B cell (primary cell): ENCODE measurements at regions not wholly inside any gene's neighbourhood (a gene's known extent, or its start where the extent isn't known, plus 50 kb on each side); places are given as distances from the start of the nearest gene placed in this dataset.

Experiments
- ATAC-seq: fragments of 200-7000 bp; cut with Tn5 transposase; one replicate; pipeline ENCODE4 v1.10.0; 2021; ENCODE audit warnings: low read depth, mild to moderate bottlenecking, moderate number of reproducible peaks, moderate library complexity
- CTCF ChIA-PET: fragments of 350-600 bp; sonication (Branson Sonifier 250); formaldehyde crosslinking; loops from one replicate; lab custom pipeline; 2021; ENCODE audit warnings: antibody characterized with exemption, inconsistent platforms; lab: Charles Lee
- POLR2A ChIA-PET: fragments of 350-600 bp; sonication (Branson Sonifier 250); formaldehyde crosslinking; loops from one replicate; lab custom pipeline; 2021; ENCODE audit warnings: antibody characterized with exemption; lab: Charles Lee
- DNase-seq: peaks from one replicate; pipeline ENCODE4 v3.0.0; 2013
- H2AFZ ChIP-seq: 2 replicates; pipeline ENCODE4 v1.6.1; 2012; ENCODE audit warnings: mild to moderate bottlenecking, low read depth, low read length; ENCODE audit not compliant: insufficient read depth, poor library complexity, severe bottlenecking
- H3K27ac ChIP-seq, 2 donors: 1 replicate in 1 of 2; 2 replicates in 1 of 2; pipeline ENCODE4 v1.5.1; 2012 to 2013; ENCODE audit warnings: low read length in 2 of 2, mild to moderate bottlenecking in 2 of 2, moderate library complexity in 1 of 2
- H3K27me3 ChIP-seq, 4 experiments: fragments of 200-600 bp in 1 of 4; sonication (generic) in 1 of 4; replicated peaks in 1 of 4; 1 replicate in 2 of 4; 2 replicates in 2 of 4; pipeline versions ENCODE4 v1.6.1 to v1.7.0; 2013 to 2016; ENCODE audit warnings: low read length in 3 of 4, mild to moderate bottlenecking in 2 of 4, mixed read lengths in 1 of 4, moderate library complexity in 1 of 4; ENCODE audit not compliant: insufficient read depth in 4 of 4, control insufficient read depth in 3 of 4; ENCODE audit errors: control extremely low read depth in 1 of 4
- H3K36me3 ChIP-seq, 2 experiments: replicated peaks in 1 of 2; 1 replicate in 1 of 2; 2 replicates in 1 of 2; pipeline versions ENCODE4 v1.6.1 to v1.7.1; 2013; ENCODE audit warnings: low read length in 1 of 2; ENCODE audit not compliant: insufficient read depth in 2 of 2, control insufficient read depth in 1 of 2; ENCODE audit errors: control extremely low read depth in 1 of 2, extremely low read depth in 1 of 2
- H3K4me1 ChIP-seq, 2 donors: fragments of 200-600 bp in 1 of 2; sonication (generic) in 1 of 2; 1 replicate in 1 of 2; 2 replicates in 1 of 2; pipeline versions ENCODE4 v1.5.1 to v1.6.1; 2013 to 2017; ENCODE audit warnings: low read length in 2 of 2; ENCODE audit not compliant: control insufficient read depth in 2 of 2, insufficient read depth in 2 of 2
- H3K4me2 ChIP-seq: replicated peaks from 2 replicates; pipeline ENCODE3; 2012; ENCODE audit warnings: mild to moderate bottlenecking, low read depth, low read length; ENCODE audit not compliant: poor library complexity, severe bottlenecking
- H3K4me3 ChIP-seq, 5 experiments: fragments of 200-600 bp in 1 of 5; sonication (generic) in 1 of 5; 1 replicate in 3 of 5; 2 replicates in 2 of 5; pipeline versions ENCODE4 v1.5.1 to v1.7.0; 2011 to 2016; ENCODE audit warnings: low read length in 4 of 5, mild to moderate bottlenecking in 4 of 5, low read depth in 2 of 5, control low read depth in 1 of 5, moderate library complexity in 1 of 5; ENCODE audit not compliant: insufficient read depth in 1 of 5; ENCODE audit errors: control extremely low read depth in 1 of 5, extremely low read depth in 1 of 5
- H3K79me2 ChIP-seq: fragments of 200-600 bp; sonication (generic); one replicate; pipeline ENCODE4 v1.6.0; 2016; ENCODE audit warnings: low read length; ENCODE audit not compliant: control insufficient read depth, insufficient read depth
- H3K9ac ChIP-seq: fragments of 200-600 bp; sonication (generic); 2 replicates; pipeline ENCODE4 v1.6.1; 2017; ENCODE audit warnings: mild to moderate bottlenecking, low read length, moderate library complexity
- H3K9me3 ChIP-seq, 3 donors: one replicate each; pipeline versions ENCODE4 v1.6.1 to v1.7.1; 2013; ENCODE audit warnings: low read length in 2 of 3; ENCODE audit not compliant: control insufficient read depth in 2 of 3, insufficient read depth in 1 of 3; ENCODE audit errors: control extremely low read depth in 1 of 3
- H4K20me1 ChIP-seq: 2 replicates; pipeline ENCODE4 v1.6.0; 2012; ENCODE audit warnings: mild to moderate bottlenecking, low read length; ENCODE audit not compliant: insufficient read depth, control insufficient read depth, poor library complexity, severe bottlenecking
- H3K27ac Mint-ChIP-seq: one replicate; pipeline ENCODE4 v1.8.0; 2021; ENCODE audit warnings: mixed read lengths
- H3K27me3 Mint-ChIP-seq: one replicate; pipeline ENCODE4 v1.8.0; 2021; ENCODE audit warnings: mixed read lengths
- H3K4me1 Mint-ChIP-seq: one replicate; pipeline ENCODE4 v1.8.0; 2021; ENCODE audit warnings: mixed read lengths
- H3K4me3 Mint-ChIP-seq: one replicate; pipeline ENCODE4 v1.8.0; 2021; ENCODE audit warnings: mixed read lengths
- H3K9me3 Mint-ChIP-seq: one replicate; pipeline ENCODE4 v1.8.0; 2022; ENCODE audit warnings: mixed read lengths; ENCODE audit not compliant: insufficient read depth
- CTCF ChIP-seq: fragments of 200-600 bp; IDR thresholded peaks from one replicate; pipeline ENCODE4 v1.8.0; 2022; ENCODE audit warnings: antibody characterized with exemption, mild to moderate bottlenecking
- EZH2 ChIP-seq: IDR thresholded peaks from 2 replicates; pipeline ENCODE4 v1.6.1; 2012; ENCODE audit warnings: borderline replicate concordance, low read depth, mild to moderate bottlenecking, moderate library complexity, low read length; ENCODE audit not compliant: insufficient read depth, poor library complexity, severe bottlenecking
- WGBS: methylation state at CpG from one replicate; pipeline ENCODE4 v1.1.5; 2013; ENCODE audit warnings: missing lambda C conversion rate; ENCODE audit not compliant: insufficient coverage; 5-methylcytosine and 5-hydroxymethylcytosine counted together
- intact Hi-C: fragments of 100-400 bp; cut with micrococcal nuclease; formaldehyde crosslinking; loops from one replicate; pipeline ENCODE4 v1.10.0; 2022

GRCh38 chr5:40082313-40082712 lies 597.4 kb upstream of the PTGER4 start:
- no peak for TF ChIP-seq CTCF
- no peak for TF ChIP-seq EZH2
- Histone ChIP-seq H3K9me3 (no peaks in the 10 kb centered on the region), H3K79me2 (no peaks in the 10 kb centered on the region), H3K4me3 (no peak overlapping the region), H3K9ac (no peak overlapping the region), H4K20me1 (no peaks in the 10 kb centered on the region), H3K27me3 (no peaks in the 10 kb centered on the region), H3K36me3 (no peaks in the 10 kb centered on the region), H3K4me1 (no peaks in the 10 kb centered on the region), H3K4me2 (no peak overlapping the region), H2AFZ (no peak overlapping the region), H3K27ac (no peak overlapping the region)
- H3K9me3 Mint-ChIP-seq: peaks cover under 1% of the 10 kb centered on the region
- H3K4me3 Mint-ChIP-seq: no peak overlapping the region
- CTCF ChIA-PET: no interaction called here
- no peak for DNase-seq
- no peak overlapping the region for H3K27ac Mint-ChIP-seq
- ATAC-seq: no peak
- WGBS: no CpG with 5 or more reads among the region's 1 CpG
- no peaks in the 10 kb centered on the region for H3K4me1 Mint-ChIP-seq
- no peaks in the 10 kb centered on the region for H3K27me3 Mint-ChIP-seq
- POLR2A ChIA-PET: no interaction called here
- intact Hi-C loops: no loop called here

DNA sequence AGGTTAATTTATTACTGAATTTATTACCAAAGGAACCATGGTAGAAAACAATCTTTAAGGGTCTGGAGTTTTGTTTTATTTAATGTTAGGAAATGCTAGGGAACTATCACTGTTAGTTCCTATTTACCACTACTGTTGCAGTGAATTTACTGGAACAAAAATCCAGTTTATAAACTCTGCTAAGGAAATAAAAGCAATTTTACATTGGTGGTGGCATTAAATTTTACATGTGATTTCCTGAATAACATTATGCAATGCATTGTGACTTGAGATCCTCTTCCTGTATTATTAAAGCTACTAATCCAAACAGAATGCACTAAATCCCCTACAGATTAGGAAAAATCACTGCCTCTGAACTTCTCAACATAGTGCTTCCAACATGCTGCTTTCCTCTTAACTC lies 599.5 kb upstream of the PTGER4 start:
- Histone ChIP-seq H3K36me3 (no peaks in the 10 kb centered on the region), H3K9ac (no peak overlapping the region), H3K4me1 (no peaks in the 10 kb centered on the region), H4K20me1 (no peaks in the 10 kb centered on the region), H3K79me2 (no peaks in the 10 kb centered on the region), H2AFZ (no peak overlapping the region), H3K4me3 (no peak overlapping the region), H3K4me2 (no peak overlapping the region), H3K27me3 (no peaks in the 10 kb centered on the region), H3K27ac (no peak overlapping the region), H3K9me3 (no peaks in the 10 kb centered on the region)
- intact Hi-C loops: no loop called here
- H3K9me3 Mint-ChIP-seq: peaks cover 2% of the 10 kb centered on the region
- no peak for TF ChIP-seq CTCF
- TF ChIP-seq EZH2: no peak
- no peaks in the 10 kb centered on the region for H3K27me3 Mint-ChIP-seq
- H3K4me1 Mint-ChIP-seq: no peaks in the 10 kb centered on the region
- no peak overlapping the region for H3K4me3 Mint-ChIP-seq
- POLR2A ChIA-PET: no interaction called here
- CTCF ChIA-PET: no interaction called here
- no peak overlapping the region for H3K27ac Mint-ChIP-seq
- no peak for ATAC-seq
- no peak for DNase-seq
